BJ (cell line): ENCODE measurements at regions not wholly inside any gene's neighbourhood (a gene's known extent, or its start where the extent isn't known, plus 50 kb on each side); places are given as distances from the start of the nearest gene placed in this dataset.

Experiments used
- CTCF ChIA-PET: fragments of 350-600 bp; formaldehyde crosslinking; extraction: SDS; loops from one replicate; lab custom pipeline; 2021; ENCODE audit warnings: antibody characterized with exemption, inconsistent platforms; lab: Yijun Ruan, JAX
- POLR2A ChIA-PET: fragments of 300-600 bp; sonication (Branson Sonifier 250); formaldehyde crosslinking; extraction: SDS; loops from one replicate; lab custom pipeline; 2021; ENCODE audit warnings: antibody characterized with exemption; lab: Charles Lee
- DNase-seq: peaks from one replicate; pipeline ENCODE4 v3.0.0-alpha.2; 2011; ENCODE audit warnings: low read depth
- H3K27me3 ChIP-seq: 2 replicates; pipeline ENCODE4 v1.6.0; 2011; ENCODE audit warnings: low read length; ENCODE audit not compliant: control insufficient read depth, insufficient read depth
- H3K36me3 ChIP-seq: 2 replicates; pipeline ENCODE4 v1.5.1; 2011; ENCODE audit warnings: low read length; ENCODE audit not compliant: control insufficient read depth, insufficient read depth
- H3K4me3 ChIP-seq: 2 replicates; pipeline ENCODE4 v1.5.1; 2011; ENCODE audit warnings: low read depth, mild to moderate bottlenecking, control low read depth, low read length
- TF ChIP-seq, protein P1 (sequence below): IDR thresholded peaks from 2 replicates; pipeline ENCODE4 v1.5.1; 2011; ENCODE audit warnings: low read depth, mild to moderate bottlenecking, control low read depth, inconsistent platforms, low read length, moderate library complexity; ENCODE audit not compliant: insufficient read depth

GRCh38 chr1:4017636-4018365 lies 117.7 kb upstream of the C1orf174 start:
- H3K4me3 ChIP-seq = no peak overlapping the region
- CTCF ChIA-PET = no interaction called here
- no peaks in the 10 kb centered on the region for H3K27me3 ChIP-seq
- TF ChIP-seq, protein P1, sequence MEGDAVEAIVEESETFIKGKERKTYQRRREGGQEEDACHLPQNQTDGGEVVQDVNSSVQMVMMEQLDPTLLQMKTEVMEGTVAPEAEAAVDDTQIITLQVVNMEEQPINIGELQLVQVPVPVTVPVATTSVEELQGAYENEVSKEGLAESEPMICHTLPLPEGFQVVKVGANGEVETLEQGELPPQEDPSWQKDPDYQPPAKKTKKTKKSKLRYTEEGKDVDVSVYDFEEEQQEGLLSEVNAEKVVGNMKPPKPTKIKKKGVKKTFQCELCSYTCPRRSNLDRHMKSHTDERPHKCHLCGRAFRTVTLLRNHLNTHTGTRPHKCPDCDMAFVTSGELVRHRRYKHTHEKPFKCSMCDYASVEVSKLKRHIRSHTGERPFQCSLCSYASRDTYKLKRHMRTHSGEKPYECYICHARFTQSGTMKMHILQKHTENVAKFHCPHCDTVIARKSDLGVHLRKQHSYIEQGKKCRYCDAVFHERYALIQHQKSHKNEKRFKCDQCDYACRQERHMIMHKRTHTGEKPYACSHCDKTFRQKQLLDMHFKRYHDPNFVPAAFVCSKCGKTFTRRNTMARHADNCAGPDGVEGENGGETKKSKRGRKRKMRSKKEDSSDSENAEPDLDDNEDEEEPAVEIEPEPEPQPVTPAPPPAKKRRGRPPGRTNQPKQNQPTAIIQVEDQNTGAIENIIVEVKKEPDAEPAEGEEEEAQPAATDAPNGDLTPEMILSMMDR = no peak
- H3K36me3 ChIP-seq = no peaks in the 10 kb centered on the region
- DNase-seq = no peak
- POLR2A ChIA-PET = no interaction called here

DNA sequence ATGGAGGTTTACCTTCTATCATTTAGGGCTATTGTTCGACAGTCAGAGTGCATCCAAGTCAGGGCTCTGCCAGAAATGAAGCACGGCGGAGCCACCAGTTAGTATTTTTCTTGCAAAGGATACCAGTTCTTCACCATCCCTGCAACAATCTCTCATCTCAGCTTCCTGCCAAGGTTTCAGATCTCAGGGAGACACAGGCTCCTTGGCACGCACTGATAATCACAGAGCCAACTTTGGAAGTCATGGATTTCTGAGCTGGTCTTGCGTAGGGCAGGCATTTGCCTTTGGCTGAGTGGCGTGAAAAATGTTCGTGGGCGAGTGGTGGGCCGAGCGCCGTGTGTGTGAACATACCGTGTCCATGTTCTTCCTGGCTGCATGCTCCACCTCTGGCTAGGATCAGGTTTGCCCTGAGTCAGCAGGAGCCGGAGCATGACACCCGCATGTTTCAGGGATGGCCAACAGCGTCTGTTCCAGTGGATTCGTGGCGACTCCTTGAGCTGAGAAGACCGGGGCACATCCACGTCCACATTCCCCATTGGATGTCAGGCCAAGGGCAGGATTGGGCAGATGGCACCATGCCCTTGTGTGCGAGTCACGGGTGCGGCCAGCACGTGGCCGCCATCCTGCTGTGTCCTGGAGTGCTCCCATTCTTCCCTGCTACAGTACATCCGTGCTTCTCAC lies 118.5 kb upstream of the C1orf174 start:
- POLR2A ChIA-PET = no interaction called here
- no peak for DNase-seq
- Histone ChIP-seq H3K36me3 (no peaks in the 10 kb centered on the region), H3K4me3 (no peak overlapping the region), H3K27me3 (no peaks in the 10 kb centered on the region)
- CTCF ChIA-PET = no interaction called here
- TF ChIP-seq, protein P1 = no peak

DNA sequence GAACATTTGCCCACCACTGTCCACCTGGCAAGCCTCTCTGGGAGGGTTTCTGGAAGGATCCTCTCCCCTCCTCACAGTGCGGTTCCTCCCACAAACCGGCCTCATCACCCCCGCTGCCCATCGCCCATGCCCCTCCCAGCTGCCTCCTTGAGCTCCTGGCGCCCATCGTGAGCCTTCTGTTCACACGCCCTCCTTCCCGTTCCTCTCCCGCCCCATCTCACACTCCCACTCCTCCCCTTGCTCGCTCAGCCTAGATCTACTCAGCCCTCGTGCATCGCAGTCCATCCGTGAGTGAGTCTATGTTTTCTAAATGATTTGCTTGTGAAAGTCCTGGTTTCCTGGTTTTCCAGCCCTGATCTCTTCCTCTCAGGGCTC lies 119.1 kb upstream of the C1orf174 start:
- TF ChIP-seq, protein P1 = no peak
- POLR2A ChIA-PET = no interaction called here
- no peak for DNase-seq
- Histone ChIP-seq H3K27me3 (no peaks in the 10 kb centered on the region), H3K4me3 (no peak overlapping the region), H3K36me3 (no peaks in the 10 kb centered on the region)
- CTCF ChIA-PET = no interaction called here

GRCh38 chr1:4019606-4020331 lies 119.7 kb upstream of the C1orf174 start:
- H3K36me3 ChIP-seq = no peaks in the 10 kb centered on the region
- CTCF ChIA-PET = no interaction called here
- TF ChIP-seq, protein P1 = no peak
- no peak for DNase-seq
- H3K4me3 ChIP-seq = no peak overlapping the region
- H3K27me3 ChIP-seq = no peaks in the 10 kb centered on the region
- POLR2A ChIA-PET = no interaction called here

- DNase-seq = no peak
- POLR2A ChIA-PET = no interaction called here
- Histone ChIP-seq H3K36me3 (no peaks in the 10 kb centered on the region), H3K4me3 (no peak overlapping the region), H3K27me3 (no peaks in the 10 kb centered on the region)
- TF ChIP-seq, protein P1 = no peak
- CTCF ChIA-PET = no interaction called here
Measured at GRCh38 chr1:4020449-4020848, 120.4 kb upstream of the C1orf174 start.
